K562 (cell line): ENCODE measurements at regions not wholly inside any gene's neighbourhood (a gene's known extent, or its start where the extent isn't known, plus 50 kb on each side); places are given as distances from the start of the nearest gene placed in this dataset.
A peak's percentile ranks its signal among the peaks of the same experiment; 100 is the strongest.

ENCODE experiments used
- ATF3 ChIP-seq, 2 experiments: fragments of 450-650 bp in 1 of 2; sonication (generic) in 1 of 2; formaldehyde crosslinking in 1 of 2; IDR thresholded peaks in 1 of 2; conservative IDR thresholded peaks in 1 of 2; 2 replicates each; pipeline versions ENCODE4 v1.6.1 to v1.8.1; 2016 to 2023; ENCODE audit warnings: mild to moderate bottlenecking in 2 of 2, moderate library complexity in 2 of 2, inconsistent platforms in 1 of 2, missing genetic modification reagents in 1 of 2
- CEBPG ChIP-seq, 3 experiments: fragments of 200-800 bp in 1 of 3; sonication (Bioruptor generic) in 1 of 3; sonication (generic) in 1 of 3; formaldehyde crosslinking in 1 of 3; IDR thresholded peaks in 2 of 3; conservative IDR thresholded peaks in 1 of 3; 2 replicates each; pipeline versions ENCODE4 v1.6.1 to v1.8.0; 2016 to 2022; ENCODE audit warnings: missing compliant biosample characterization in 2 of 3, missing genetic modification characterization in 2 of 3, mild to moderate bottlenecking in 1 of 3, missing genetic modification reagents in 1 of 3
- DPF2 ChIP-seq: fragments of 450-650 bp; IDR thresholded peaks from 2 replicates; pipeline ENCODE4 v1.6.1; 2016
- E2F4 ChIP-seq: sonication (generic); formaldehyde crosslinking; IDR thresholded peaks from 2 replicates; pipeline ENCODE4 v1.8.0; 2022; ENCODE audit warnings: mild to moderate bottlenecking, low read depth, missing genetic modification reagents
- E2F8 ChIP-seq: fragments of 450-650 bp; IDR thresholded peaks from 2 replicates; pipeline ENCODE4 v1.7.1; 2018; ENCODE audit warnings: mild to moderate bottlenecking, low read depth; ENCODE audit not compliant: partially characterized antibody
- HDAC3 ChIP-seq: fragments of 450-650 bp; IDR thresholded peaks from 2 replicates; pipeline ENCODE4 v1.6.1; 2018; ENCODE audit warnings: borderline replicate concordance, mild to moderate bottlenecking, moderate library complexity; ENCODE audit not compliant: partially characterized antibody
- MGA ChIP-seq: fragments of 450-650 bp; IDR thresholded peaks from 2 replicates; pipeline ENCODE4 v1.6.1; 2016; ENCODE audit warnings: mild to moderate bottlenecking, moderate library complexity
- TF ChIP-seq, protein P1 (sequence below): fragments of 450-650 bp; formaldehyde crosslinking; IDR thresholded peaks from 2 replicates; pipeline ENCODE4 v1.4.0; 2020; ENCODE audit warnings: mild to moderate bottlenecking, moderate library complexity

GRCh38 chr4:10326075-10326474 lies 131.2 kb downstream of the ZNF518B start (continued):
- TF ChIP-seq, protein P1, sequence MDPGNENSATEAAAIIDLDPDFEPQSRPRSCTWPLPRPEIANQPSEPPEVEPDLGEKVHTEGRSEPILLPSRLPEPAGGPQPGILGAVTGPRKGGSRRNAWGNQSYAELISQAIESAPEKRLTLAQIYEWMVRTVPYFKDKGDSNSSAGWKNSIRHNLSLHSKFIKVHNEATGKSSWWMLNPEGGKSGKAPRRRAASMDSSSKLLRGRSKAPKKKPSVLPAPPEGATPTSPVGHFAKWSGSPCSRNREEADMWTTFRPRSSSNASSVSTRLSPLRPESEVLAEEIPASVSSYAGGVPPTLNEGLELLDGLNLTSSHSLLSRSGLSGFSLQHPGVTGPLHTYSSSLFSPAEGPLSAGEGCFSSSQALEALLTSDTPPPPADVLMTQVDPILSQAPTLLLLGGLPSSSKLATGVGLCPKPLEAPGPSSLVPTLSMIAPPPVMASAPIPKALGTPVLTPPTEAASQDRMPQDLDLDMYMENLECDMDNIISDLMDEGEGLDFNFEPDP (CRISPR knock-in tag), result no peak
- TF ChIP-seq E2F4, result no peak
- TF ChIP-seq E2F8, result peak; percentile 29
- TF ChIP-seq HDAC3, result peak; percentile 93
- TF ChIP-seq MGA, result no peak; the same call in 1 of the 2 replicates
- TF ChIP-seq ATF3 (IDR thresholded peaks at IDR 0.05), result peak; percentile 81
- no peak; the same call in 1 of the 2 replicates for TF ChIP-seq ATF3 (CRISPR knock-in tag; conservative IDR thresholded peaks at IDR 0.05)
- peak; percentile 96 for TF ChIP-seq DPF2
- no peak for TF ChIP-seq CEBPG (CRISPR knock-in tag; IDR thresholded peaks at IDR 0.05)
- TF ChIP-seq CEBPG (tag; conservative IDR thresholded peaks at IDR 0.05 in 1 of 2, IDR thresholded peaks at IDR 0.05 in 1 of 2), result peak in 1 of 2 experiments; percentile 60; a peak in 1 of 4 replicates
